IPS-NIHi7 (cell line): ENCODE measurements at regions not wholly inside any gene's neighbourhood (a gene's known extent, or its start where the extent isn't known, plus 50 kb on each side); places are given as distances from the start of the nearest gene placed in this dataset.
"Not testable (repeated sequence)": the region's sequence is repeated elsewhere in the genome, so short reads cannot be mapped to it uniquely, and the experiment has no call there.

Experiments used
- DNase-seq: peaks from one replicate; pipeline ENCODE4 v3.0.0; 2012; ENCODE audit warnings: mixed read lengths; ENCODE audit errors: extremely low spot score

- DNase-seq, result no peak
Measured at GRCh38 chr11:129698212-129698611, 117.4 kb upstream of the TMEM45B start.

GRCh38 chr11:129699711-129700304, 115.8 kb upstream of the TMEM45B start:
- peak; percentile 13 for DNase-seq

- DNase-seq, result no peak
Measured at GRCh38 chr11:129700701-129701100, 114.9 kb upstream of the TMEM45B start.

- DNase-seq, result peak; percentile 8
Measured at GRCh38 chr11:129701706-129702105, 113.9 kb upstream of the TMEM45B start.

- peak; percentile 4 for DNase-seq
Measured at GRCh38 chr11:129702410-129703398, 112.9 kb upstream of the TMEM45B start.

- DNase-seq, result no peak
Measured at GRCh38 chr11:129703846-129704245, 111.8 kb upstream of the TMEM45B start.

GRCh38 chr11:129704831-129705230, 110.8 kb upstream of the TMEM45B start:
- DNase-seq, result no peak

GRCh38 chr11:129705341-129705740, 110.3 kb upstream of the TMEM45B start:
- DNase-seq, result no peak

- DNase-seq, result no peak
Measured at GRCh38 chr11:129705933-129706332, 109.7 kb upstream of the TMEM45B start.

GRCh38 chr11:129709801-129710398, 105.7 kb upstream of the TMEM45B start:
- DNase-seq, result no peak

- DNase-seq, result no peak
Measured at GRCh38 chr11:129710423-129710822, 105.2 kb upstream of the TMEM45B start.

GRCh38 chr11:129711760-129712159, 103.9 kb upstream of the TMEM45B start:
- no peak for DNase-seq

GRCh38 chr11:129712486-129713240, 103.0 kb upstream of the TMEM45B start:
- DNase-seq, result not testable (repeated sequence)

GRCh38 chr11:129719037-129719436, 96.6 kb upstream of the TMEM45B start:
- no peak for DNase-seq

GRCh38 chr11:129720156-129720555, 95.5 kb upstream of the TMEM45B start:
- no peak for DNase-seq

- DNase-seq, result no peak
Measured at GRCh38 chr11:129720994-129721393, 94.7 kb upstream of the TMEM45B start.

GRCh38 chr11:129721685-129722084, 94.0 kb upstream of the TMEM45B start:
- no peak for DNase-seq

- DNase-seq, result no peak
Measured at GRCh38 chr11:129722529-129722928, 93.1 kb upstream of the TMEM45B start.

- DNase-seq, result no peak
Measured at GRCh38 chr11:129723146-129723760, 92.4 kb upstream of the TMEM45B start.

- DNase-seq, result no peak
Measured at GRCh38 chr11:129723761-129724162, 91.9 kb upstream of the TMEM45B start.

GRCh38 chr11:129724866-129725265, 90.8 kb upstream of the TMEM45B start:
- no peak for DNase-seq
